Activated T-helper 1 cell treated with anti-CD3 and anti-CD28 coated beads, Interleukin-12 subunit alpha, Interleukin-12 subunit beta, Interleukin-2, Interleukin-4 antibody, amounts not matched to agents 30 ng/mL and 10 ng/mL and 1 ng/mL, durations not matched to agents 14 hours and 24 hours and 36 hours (primary cell): ENCODE measurements at regions not wholly inside any gene's neighbourhood (a gene's known extent, or its start where the extent isn't known, plus 50 kb on each side); places are given as distances from the start of the nearest gene placed in this dataset.
"Not testable (repeated sequence)": the region's sequence is repeated elsewhere in the genome, so short reads cannot be mapped to it uniquely, and the experiment has no call there.

ENCODE experiments used
- DNase-seq: peaks from one replicate; pipeline ENCODE4 v3.0.0; 2021; ENCODE audit warnings: low spot score
- H3K27ac Mint-ChIP-seq: one replicate; pipeline ENCODE4 v1.8.0; 2021; ENCODE audit warnings: mild to moderate bottlenecking, mixed read lengths
- H3K27me3 Mint-ChIP-seq: one replicate; pipeline ENCODE4 v1.8.0; 2022; ENCODE audit warnings: mild to moderate bottlenecking, moderate library complexity, mixed read lengths; ENCODE audit not compliant: insufficient read depth
- H3K36me3 Mint-ChIP-seq: one replicate; pipeline ENCODE4 v1.8.0; 2021; ENCODE audit warnings: low read depth, mixed read lengths
- H3K4me1 Mint-ChIP-seq: one replicate; pipeline ENCODE4 v1.8.0; 2021; ENCODE audit warnings: low read depth, mixed read lengths
- H3K4me3 Mint-ChIP-seq: one replicate; pipeline ENCODE4 v1.8.0; 2021; ENCODE audit warnings: mild to moderate bottlenecking, moderate library complexity, mixed read lengths
- H3K9me3 Mint-ChIP-seq: one replicate; pipeline ENCODE4 v1.8.0; 2021; ENCODE audit warnings: mixed read lengths
- intact Hi-C: fragments of 100-400 bp; cut with micrococcal nuclease; formaldehyde crosslinking; loops from one replicate; pipeline ENCODE4 v1.15.1; 2024

DNA sequence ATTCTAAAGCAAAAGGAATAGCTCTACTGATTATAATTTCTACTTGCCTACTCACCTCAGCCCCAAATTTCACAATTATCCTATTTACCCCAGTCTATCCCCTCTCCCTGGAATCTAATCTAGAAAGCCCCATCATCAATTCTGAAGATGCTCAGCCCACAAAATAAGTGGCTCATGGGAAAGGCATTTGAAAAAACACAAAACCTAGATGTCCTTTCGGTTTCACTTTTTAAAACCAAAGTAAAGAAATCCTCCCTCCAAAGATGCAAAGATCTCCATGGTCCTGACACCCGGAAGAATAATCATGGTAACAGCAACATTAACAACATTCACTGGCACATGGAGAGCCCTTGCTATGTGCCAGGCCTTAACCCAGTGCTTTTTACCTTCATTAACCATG lies 224.8 kb downstream of the FGFR2 start:
- Mint-ChIP-seq H3K9me3 (no peaks in the 10 kb centered on the region), H3K4me1 (no peaks in the 10 kb centered on the region), H3K27ac (no peak overlapping the region), H3K27me3 (no peaks in the 10 kb centered on the region), H3K36me3 (no peaks in the 10 kb centered on the region), H3K4me3 (no peak overlapping the region)
- DNase-seq, result no peak
- intact Hi-C loops, result no loop called here

DNA sequence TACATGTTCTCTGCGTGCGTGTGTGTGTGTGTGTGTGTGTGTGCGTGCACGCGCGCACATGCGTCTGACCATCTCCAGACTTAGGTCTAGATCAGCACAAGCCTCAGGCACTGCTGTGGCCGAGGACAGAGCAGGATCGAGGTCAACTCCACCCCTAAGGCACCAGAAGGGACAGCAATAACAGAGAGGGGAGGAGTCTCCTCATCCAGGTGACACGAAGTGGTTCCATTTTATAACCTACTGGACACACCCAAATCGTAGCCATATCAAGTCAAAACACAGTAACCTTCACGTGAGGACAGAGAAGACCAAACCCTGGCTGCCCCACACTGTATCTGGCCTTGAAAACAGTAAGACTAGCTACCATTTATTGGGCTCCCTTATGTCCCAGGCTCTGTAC lies 224.1 kb downstream of the FGFR2 start:
- intact Hi-C loops, result no loop called here
- no peaks in the 10 kb centered on the region for H3K9me3 Mint-ChIP-seq
- H3K4me1 Mint-ChIP-seq, result no peaks in the 10 kb centered on the region
- no peak overlapping the region for H3K27ac Mint-ChIP-seq
- H3K27me3 Mint-ChIP-seq, result no peaks in the 10 kb centered on the region
- H3K36me3 Mint-ChIP-seq, result no peaks in the 10 kb centered on the region
- no peak overlapping the region for H3K4me3 Mint-ChIP-seq
- DNase-seq, result no peak

DNA sequence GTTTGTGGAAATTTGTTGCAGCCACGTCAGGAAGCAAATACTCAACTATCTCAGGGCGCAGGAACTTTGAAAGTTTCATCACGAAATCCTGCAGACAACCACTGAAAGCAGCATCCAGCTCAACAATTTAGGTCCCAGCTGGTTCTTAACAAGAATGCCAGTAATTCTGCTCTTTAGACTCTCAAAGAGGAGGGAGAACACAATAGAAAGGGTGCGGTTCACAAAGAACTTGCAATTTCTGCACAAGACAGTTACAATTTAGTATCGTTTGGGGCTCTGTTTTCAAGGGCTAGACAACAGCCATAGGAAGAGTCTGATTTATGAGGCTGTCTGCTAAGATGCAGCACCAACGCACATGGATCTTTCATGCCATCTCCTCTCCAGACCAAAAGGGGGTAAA lies 223.1 kb downstream of the FGFR2 start:
- H3K4me3 Mint-ChIP-seq, result no peak overlapping the region
- H3K9me3 Mint-ChIP-seq, result no peaks in the 10 kb centered on the region
- intact Hi-C loops, result no loop called here

DNA sequence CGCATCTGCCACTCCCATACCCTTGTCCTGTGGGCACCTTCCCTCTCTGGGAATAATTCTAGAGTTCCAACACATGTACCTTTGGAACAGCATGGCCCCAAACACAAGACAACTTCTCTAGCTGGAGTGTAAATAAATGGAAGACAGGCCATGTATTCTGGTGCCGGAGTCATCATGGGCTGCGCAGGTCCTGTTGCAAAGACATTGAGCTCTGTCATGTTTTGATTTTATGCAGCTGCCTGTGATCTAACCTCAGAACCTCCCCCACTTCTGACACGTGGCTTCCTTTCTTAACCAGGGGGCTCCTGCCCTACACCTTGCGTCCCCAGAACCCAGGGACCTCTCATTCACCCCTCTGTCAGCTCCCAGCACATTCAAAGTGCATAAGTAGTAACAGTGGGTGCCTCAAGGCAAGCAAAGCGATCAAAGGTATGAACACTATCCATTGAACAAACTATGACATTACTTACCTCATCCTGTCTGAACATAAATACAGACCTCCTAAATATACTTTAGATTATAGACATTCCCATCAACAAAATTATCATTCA lies 219.9 kb downstream of the FGFR2 start:
- Mint-ChIP-seq H3K27ac (no peak overlapping the region), H3K27me3 (no peaks in the 10 kb centered on the region), H3K4me1 (no peaks in the 10 kb centered on the region), H3K36me3 (no peaks in the 10 kb centered on the region), H3K4me3 (no peak overlapping the region), H3K9me3 (peaks cover 6% of the 10 kb centered on the region)
- no peak for DNase-seq
- intact Hi-C loops, result no loop called here

More for the DNA sequence above, 223.1 kb downstream of the FGFR2 start:
- H3K27me3 Mint-ChIP-seq, result no peaks in the 10 kb centered on the region
- no peaks in the 10 kb centered on the region for H3K4me1 Mint-ChIP-seq
- no peak for DNase-seq
- H3K27ac Mint-ChIP-seq, result no peak overlapping the region
- no peaks in the 10 kb centered on the region for H3K36me3 Mint-ChIP-seq

DNA sequence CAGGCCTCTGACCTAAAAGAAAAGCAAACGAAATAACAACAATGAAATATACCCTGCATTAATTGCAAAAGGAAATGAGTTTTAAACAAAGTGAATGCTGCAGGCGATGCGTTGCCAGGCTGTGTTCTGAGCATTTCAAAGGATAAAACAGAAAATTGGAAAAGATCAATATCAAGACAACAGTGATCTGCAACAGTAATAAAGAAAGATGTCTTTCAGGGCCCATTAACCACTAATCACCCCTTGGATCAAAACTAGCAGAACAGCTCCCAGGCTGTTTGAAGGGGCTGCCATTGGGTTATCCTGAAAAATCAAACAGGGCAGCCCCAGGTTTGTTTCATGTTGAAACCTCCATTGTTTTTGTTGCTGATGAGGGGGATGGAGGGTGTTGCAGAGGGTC lies 219.2 kb downstream of the FGFR2 start:
- intact Hi-C loops, result no loop called here
- Mint-ChIP-seq H3K4me3 (no peak overlapping the region), H3K36me3 (no peaks in the 10 kb centered on the region), H3K27me3 (no peaks in the 10 kb centered on the region), H3K4me1 (no peaks in the 10 kb centered on the region), H3K27ac (no peak overlapping the region), H3K9me3 (peaks cover 6% of the 10 kb centered on the region)
- DNase-seq, result no peak

DNA sequence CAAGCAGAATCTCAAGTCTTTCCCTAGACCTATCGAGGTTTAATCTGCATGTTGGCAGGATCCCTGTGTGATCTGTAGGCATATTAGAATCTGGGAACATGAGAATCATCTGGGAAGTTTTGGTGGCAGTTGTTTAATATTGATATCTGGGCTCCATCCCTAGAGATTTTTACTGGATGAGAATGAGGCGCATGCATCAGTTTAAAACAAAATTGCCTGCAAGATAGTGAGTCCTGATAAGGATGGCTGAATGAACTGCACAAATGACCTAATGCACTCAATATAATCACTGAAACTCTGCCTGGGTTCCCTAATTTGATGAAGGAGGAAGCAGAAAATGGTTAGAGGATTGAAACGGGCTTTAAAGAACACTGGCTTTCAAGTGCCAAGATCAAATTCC lies 218.0 kb downstream of the FGFR2 start:
- Mint-ChIP-seq H3K27ac (no peak overlapping the region), H3K9me3 (peaks cover 6% of the 10 kb centered on the region), H3K4me1 (no peaks in the 10 kb centered on the region), H3K4me3 (no peak overlapping the region), H3K36me3 (no peaks in the 10 kb centered on the region), H3K27me3 (no peaks in the 10 kb centered on the region)
- no peak for DNase-seq
- intact Hi-C loops, result no loop called here

DNA sequence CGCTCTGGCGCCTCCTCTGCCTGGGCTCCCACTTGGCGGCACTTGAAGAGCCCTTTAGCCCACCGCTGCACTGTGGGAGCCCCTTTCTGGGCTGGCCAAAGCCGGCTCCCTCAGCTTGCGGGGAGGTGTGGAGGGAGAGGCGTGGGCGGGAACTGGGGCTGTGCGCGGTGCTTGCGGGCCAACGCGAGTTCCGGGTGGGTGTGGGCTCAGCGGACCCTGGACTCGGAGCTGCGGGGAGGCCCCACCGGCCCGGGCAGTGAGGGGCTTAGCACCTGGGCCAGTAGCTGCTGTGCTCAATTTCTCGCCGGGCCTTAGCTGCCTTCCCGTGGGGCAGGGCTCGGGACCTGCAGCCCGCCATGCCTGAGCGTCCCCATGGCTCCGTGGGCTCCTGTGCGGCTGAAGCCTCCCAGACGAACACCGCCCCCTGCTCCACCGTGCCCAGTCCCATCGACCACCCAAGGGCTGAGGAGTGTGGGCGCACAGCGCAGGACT lies 216.2 kb downstream of the FGFR2 start:
- H3K4me3 Mint-ChIP-seq, H3K4me1 Mint-ChIP-seq, H3K27ac Mint-ChIP-seq, H3K9me3 Mint-ChIP-seq, H3K36me3 Mint-ChIP-seq, DNase-seq, H3K27me3 Mint-ChIP-seq, intact Hi-C loops: not testable (repeated sequence)

DNA sequence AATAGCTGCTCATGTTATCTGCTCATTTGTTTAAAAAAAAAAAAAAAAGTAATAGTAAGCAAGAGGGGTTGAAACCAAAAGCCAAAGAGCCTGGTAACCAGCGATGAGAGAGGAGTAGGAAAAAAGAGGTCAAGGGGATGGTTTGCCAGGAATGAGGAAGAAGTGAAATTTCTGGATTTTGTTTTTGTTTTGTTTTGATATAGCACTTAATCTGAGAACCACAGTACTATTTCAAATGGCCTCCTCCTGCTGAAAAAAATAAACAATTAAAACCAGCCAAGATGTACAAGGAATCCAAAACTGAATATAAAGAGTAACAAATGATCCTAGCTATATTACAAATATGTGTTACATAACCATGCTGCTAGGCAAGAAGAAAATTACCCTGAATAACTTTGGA lies 213.1 kb downstream of the FGFR2 start:
- H3K4me3 Mint-ChIP-seq, result no peak overlapping the region
- H3K9me3 Mint-ChIP-seq, result peaks cover 6% of the 10 kb centered on the region
- H3K27ac Mint-ChIP-seq, result no peak overlapping the region
- intact Hi-C loops, result no loop called here
- no peaks in the 10 kb centered on the region for H3K27me3 Mint-ChIP-seq
- no peak for DNase-seq
- H3K4me1 Mint-ChIP-seq, result no peaks in the 10 kb centered on the region
- no peaks in the 10 kb centered on the region for H3K36me3 Mint-ChIP-seq

DNA sequence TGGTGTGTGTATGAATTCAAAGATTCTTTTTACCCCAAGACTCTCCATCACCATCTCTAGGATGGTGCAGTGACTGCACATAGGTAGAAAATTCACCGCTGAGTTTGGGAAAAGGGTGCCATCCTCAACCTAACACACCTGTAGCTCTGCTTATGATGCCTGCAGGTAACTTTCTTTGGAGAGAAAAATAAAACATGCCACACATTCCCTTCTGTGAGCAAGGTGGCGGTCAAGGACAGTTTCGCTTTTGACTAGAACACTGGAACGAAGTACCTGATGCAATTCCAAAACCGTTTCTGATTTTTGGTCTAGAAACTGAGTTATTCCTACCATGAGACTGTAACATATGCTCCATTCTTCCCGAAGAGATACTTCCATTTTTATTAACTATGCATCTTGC lies 205.6 kb downstream of the FGFR2 start:
- H3K27me3 Mint-ChIP-seq, result no peaks in the 10 kb centered on the region
- H3K9me3 Mint-ChIP-seq, result no peaks in the 10 kb centered on the region
- H3K27ac Mint-ChIP-seq, result no peak overlapping the region
- intact Hi-C loops, result no loop called here
- DNase-seq, result no peak
- no peaks in the 10 kb centered on the region for H3K4me1 Mint-ChIP-seq
- H3K4me3 Mint-ChIP-seq, result no peak overlapping the region
- H3K36me3 Mint-ChIP-seq, result no peaks in the 10 kb centered on the region

DNA sequence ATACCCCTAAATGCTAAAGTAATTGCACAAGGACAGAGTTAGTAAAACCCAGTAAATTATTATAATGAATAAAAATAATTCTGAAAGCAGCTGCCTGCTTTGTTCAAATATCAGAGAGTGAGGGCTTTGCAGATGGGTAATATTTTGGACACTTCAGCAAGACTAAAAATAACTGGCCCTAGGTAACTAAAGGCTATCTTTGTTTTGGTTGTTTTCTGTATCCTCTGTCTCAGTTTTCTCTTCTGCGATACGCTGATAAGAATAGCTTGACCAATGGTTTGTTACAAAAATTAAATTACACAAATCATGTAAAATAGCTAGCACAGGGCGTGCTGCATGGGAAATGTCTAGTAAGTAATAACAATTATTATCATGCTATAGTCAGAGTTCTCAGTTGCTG lies 204.7 kb downstream of the FGFR2 start:
- no peaks in the 10 kb centered on the region for H3K9me3 Mint-ChIP-seq
- no peak for DNase-seq
- H3K4me1 Mint-ChIP-seq, result no peaks in the 10 kb centered on the region
- no peaks in the 10 kb centered on the region for H3K36me3 Mint-ChIP-seq
- intact Hi-C loops, result no loop called here
- no peak overlapping the region for H3K4me3 Mint-ChIP-seq
- H3K27me3 Mint-ChIP-seq, result no peaks in the 10 kb centered on the region
- no peak overlapping the region for H3K27ac Mint-ChIP-seq

DNA sequence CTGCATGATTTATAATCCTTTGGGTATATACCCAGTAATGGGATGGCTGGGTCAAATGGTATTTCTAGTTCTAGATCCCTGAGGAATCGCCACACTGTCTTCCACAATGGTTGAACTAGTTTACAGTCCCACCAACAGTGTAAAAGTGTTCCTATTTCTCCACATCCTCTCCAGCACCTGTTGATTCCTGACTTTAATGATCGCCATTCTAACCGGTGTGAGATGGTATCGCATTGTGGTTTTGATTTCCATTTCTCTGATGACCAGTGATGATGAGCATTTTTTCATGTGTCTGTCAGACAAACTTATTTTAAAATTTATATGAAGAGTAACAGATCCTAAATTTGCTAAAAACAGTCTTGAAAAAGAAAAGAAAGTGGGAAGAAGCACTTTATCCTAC lies 197.7 kb downstream of the FGFR2 start:
- H3K27ac Mint-ChIP-seq, H3K27me3 Mint-ChIP-seq, DNase-seq, H3K4me1 Mint-ChIP-seq, intact Hi-C loops, H3K36me3 Mint-ChIP-seq, H3K9me3 Mint-ChIP-seq, H3K4me3 Mint-ChIP-seq: not testable (repeated sequence)

DNA sequence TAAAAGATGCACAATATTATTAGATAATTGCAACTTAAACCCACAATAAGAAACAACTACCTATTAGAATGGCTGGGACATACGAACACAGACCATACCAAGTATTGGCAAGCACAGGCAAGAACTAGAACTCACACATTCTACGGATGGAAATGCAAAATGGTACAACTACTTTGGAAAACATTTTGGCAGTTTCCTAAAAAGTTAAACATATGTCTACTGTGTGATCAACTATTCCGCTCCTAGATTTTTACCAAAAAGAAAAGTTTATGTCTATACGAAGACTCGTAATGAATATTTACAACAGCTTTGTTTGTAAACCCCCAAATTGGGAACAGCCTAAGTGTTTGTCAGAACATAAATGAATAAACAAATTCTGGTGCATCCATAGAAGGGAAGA lies 194.7 kb downstream of the FGFR2 start:
- intact Hi-C loops, result no loop called here
- Mint-ChIP-seq H3K36me3 (no peaks in the 10 kb centered on the region), H3K4me3 (no peak overlapping the region), H3K9me3 (no peaks in the 10 kb centered on the region), H3K27ac (no peak overlapping the region), H3K4me1 (no peaks in the 10 kb centered on the region), H3K27me3 (peaks cover 2% of the 10 kb centered on the region)
- no peak for DNase-seq

DNA sequence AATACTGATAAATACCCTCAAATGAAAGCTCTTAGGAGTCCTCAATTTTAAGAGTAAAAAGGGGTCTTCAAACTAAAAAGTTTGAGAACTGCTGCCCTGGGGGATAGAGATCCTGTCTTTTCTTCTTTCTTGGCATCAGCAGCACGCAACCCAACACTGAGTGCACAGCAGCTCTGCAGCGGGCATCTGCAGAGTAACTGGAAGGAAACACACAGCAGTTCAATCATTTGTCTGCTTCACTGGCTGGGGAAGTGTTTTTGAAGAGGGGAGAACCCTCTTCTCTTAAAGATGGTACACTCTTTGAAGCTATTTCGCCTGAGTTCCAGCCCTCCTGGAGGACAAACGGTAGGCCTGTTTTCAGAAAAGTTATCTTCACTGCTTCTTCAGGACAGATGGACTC lies 193.6 kb downstream of the FGFR2 start:
- H3K4me1 Mint-ChIP-seq, result no peaks in the 10 kb centered on the region
- H3K4me3 Mint-ChIP-seq, result no peak overlapping the region
- no peaks in the 10 kb centered on the region for H3K9me3 Mint-ChIP-seq
- no peak for DNase-seq
- no peaks in the 10 kb centered on the region for H3K36me3 Mint-ChIP-seq
- no peaks in the 10 kb centered on the region for H3K27me3 Mint-ChIP-seq
- intact Hi-C loops, result no loop called here
- H3K27ac Mint-ChIP-seq, result no peak overlapping the region

DNA sequence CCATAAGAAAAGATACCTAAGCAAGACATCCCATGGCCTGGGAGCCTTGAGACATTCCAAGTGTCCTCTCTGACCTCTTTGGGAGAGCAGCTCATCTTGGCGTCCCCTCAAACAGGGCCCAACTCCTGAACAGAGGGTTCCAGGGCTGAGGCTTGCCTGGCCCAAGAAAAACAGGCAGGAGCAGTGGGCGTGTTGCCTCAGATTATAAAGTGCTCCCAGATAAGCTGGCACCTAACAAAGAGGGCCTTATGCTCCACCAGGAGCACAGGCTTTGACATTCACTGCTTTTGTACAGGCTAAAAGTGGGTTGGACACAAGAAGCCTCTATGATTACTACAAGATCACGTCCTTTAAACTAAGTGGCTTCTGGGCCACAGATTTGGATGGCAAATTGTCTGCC lies 193.1 kb downstream of the FGFR2 start:
- intact Hi-C loops, result no loop called here
- Mint-ChIP-seq H3K36me3 (no peaks in the 10 kb centered on the region), H3K27me3 (no peaks in the 10 kb centered on the region), H3K4me1 (no peaks in the 10 kb centered on the region), H3K9me3 (no peaks in the 10 kb centered on the region), H3K4me3 (no peak overlapping the region), H3K27ac (no peak overlapping the region)
- no peak for DNase-seq
